GM20000 (cell line): ENCODE measurements at regions not wholly inside any gene's neighbourhood (a gene's known extent, or its start where the extent isn't known, plus 50 kb on each side); places are given as distances from the start of the nearest gene placed in this dataset.
"Not testable (repeated sequence)": the region's sequence is repeated elsewhere in the genome, so short reads cannot be mapped to it uniquely, and the experiment has no call there.

Experiments used
- DNase-seq: peaks from one replicate; pipeline ENCODE4 v3.0.0; 2012; ENCODE audit warnings: low spot score
- CTCF ChIP-seq: IDR thresholded peaks from 2 replicates; pipeline ENCODE4 v1.5.1; 2012; ENCODE audit warnings: mild to moderate bottlenecking, control low read depth; ENCODE audit errors: extremely low read depth, missing control alignments

GRCh38 chr4:12458621-12459020, 1025.5 kb downstream of the RAB28 start:
- no peak for DNase-seq
- TF ChIP-seq CTCF = no peak

- TF ChIP-seq CTCF = no peak
- DNase-seq = no peak
Observed at GRCh38 chr4:12452291-12452690, 1023.6 kb upstream of the HS3ST1 start.

GRCh38 chr4:12447451-12447850, 1018.8 kb upstream of the HS3ST1 start:
- TF ChIP-seq CTCF = no peak
- no peak for DNase-seq

- no peak for TF ChIP-seq CTCF
- no peak for DNase-seq
Observed at GRCh38 chr4:12446657-12447185, 1018.0 kb upstream of the HS3ST1 start.

- no peak for DNase-seq
- no peak for TF ChIP-seq CTCF
Observed at GRCh38 chr4:12446256-12446655, 1017.6 kb upstream of the HS3ST1 start.

- DNase-seq = no peak
- TF ChIP-seq CTCF = no peak
Observed at GRCh38 chr4:12445711-12446235, 1017.1 kb upstream of the HS3ST1 start.

- no peak for DNase-seq
- TF ChIP-seq CTCF = no peak
Observed at GRCh38 chr4:12439633-12440305, 1011.1 kb upstream of the HS3ST1 start.

GRCh38 chr4:12431259-12431658, 1002.6 kb upstream of the HS3ST1 start:
- not testable (repeated sequence) for DNase-seq
